Aorta (tissue), 5 donors: ENCODE measurements at regions not wholly inside any gene's neighbourhood (a gene's known extent, or its start where the extent isn't known, plus 50 kb on each side); places are given as distances from the start of the nearest gene placed in this dataset.

ENCODE experiments used
- ATAC-seq: fragments of 200-7000 bp; cut with Tn5 transposase; one replicate; pipeline ENCODE4 v1.9.1; 2022; ENCODE audit warnings: moderate library complexity; ENCODE audit not compliant: low FRiP score
- DNase-seq, 2 donors: peaks; one replicate each; pipeline ENCODE4 v3.0.0-alpha.2; 2020
- H3K27ac ChIP-seq, 2 donors: one replicate each; pipeline ENCODE4 v1.5.1; 2013; ENCODE audit warnings: low read length in 2 of 2, mild to moderate bottlenecking in 2 of 2, moderate library complexity in 2 of 2, control low read depth in 1 of 2, inconsistent platforms in 1 of 2, low read depth in 1 of 2
- H3K27me3 ChIP-seq, 2 donors: one replicate each; pipeline ENCODE4 v1.6.1; 2013; ENCODE audit warnings: control low read depth in 1 of 2, low read length in 1 of 2, mild to moderate bottlenecking in 1 of 2, moderate library complexity in 1 of 2; ENCODE audit not compliant: insufficient read depth in 2 of 2, control insufficient read depth in 1 of 2
- H3K36me3 ChIP-seq, 2 donors: one replicate each; pipeline ENCODE4 v1.6.1; 2013; ENCODE audit warnings: control low read depth in 1 of 2, low read length in 1 of 2, mild to moderate bottlenecking in 1 of 2; ENCODE audit not compliant: insufficient read depth in 2 of 2, control insufficient read depth in 1 of 2
- H3K4me1 ChIP-seq, 2 donors: one replicate each; pipeline ENCODE4 v1.6.1; 2013; ENCODE audit warnings: low read length in 2 of 2, control low read depth in 1 of 2, mild to moderate bottlenecking in 1 of 2, moderate library complexity in 1 of 2; ENCODE audit not compliant: insufficient read depth in 2 of 2, control insufficient read depth in 1 of 2
- H3K4me3 ChIP-seq, 2 donors: one replicate each; pipeline ENCODE4 v1.5.1; 2013; ENCODE audit warnings: low read length in 2 of 2, control low read depth in 1 of 2, mild to moderate bottlenecking in 1 of 2
- H3K9me3 ChIP-seq: one replicate; pipeline ENCODE4 v1.6.1; 2013; ENCODE audit warnings: mild to moderate bottlenecking, low read length; ENCODE audit not compliant: control insufficient read depth
- WGBS, 2 donors: extraction: QIAGEN DNeasy Blood & Tissue Kit; methylation state at CpG; one replicate each; pipeline ENCODE4 v1.1.7; 2013; 5-methylcytosine and 5-hydroxymethylcytosine counted together
- intact Hi-C, 2 donors: fragments of 100-400 bp; cut with DNase I; formaldehyde crosslinking; loops; one replicate each; pipeline versions ENCODE4 v1.14.2 to v1.15.0; 2022
- donor health status: healthy with polysubstance abuse.
- donor health status: Bipolar disorder and iron deficiency.
- donor health status: DM: no; HTN: no; CAD: no.
- donor health status: DM: no; HTN: no; CAD: no.
- donor health status: DM: yes; HTN: yes; CAD: no.

GRCh38 chr7:130880668-130881067 is 146.7 kb upstream of the KLF14 start:
- ATAC-seq (no peak), DNase-seq (no peak)
- WGBS, 2 donors: 80 to 82% methylated on average over 5 of the region's 5 CpGs
- Histone ChIP-seq H3K36me3 (peaks cover 2 to 4% of the 10 kb centered on the region in 2 donors), H3K9me3 (no peaks in the 10 kb centered on the region), H3K27me3 (no peaks in the 10 kb centered on the region), H3K27ac (no peak overlapping the region), H3K4me1 (peaks cover 0 to 2% of the 10 kb centered on the region in 2 donors), H3K4me3 (no peak overlapping the region)
- intact Hi-C loops: no loop called here

DNA sequence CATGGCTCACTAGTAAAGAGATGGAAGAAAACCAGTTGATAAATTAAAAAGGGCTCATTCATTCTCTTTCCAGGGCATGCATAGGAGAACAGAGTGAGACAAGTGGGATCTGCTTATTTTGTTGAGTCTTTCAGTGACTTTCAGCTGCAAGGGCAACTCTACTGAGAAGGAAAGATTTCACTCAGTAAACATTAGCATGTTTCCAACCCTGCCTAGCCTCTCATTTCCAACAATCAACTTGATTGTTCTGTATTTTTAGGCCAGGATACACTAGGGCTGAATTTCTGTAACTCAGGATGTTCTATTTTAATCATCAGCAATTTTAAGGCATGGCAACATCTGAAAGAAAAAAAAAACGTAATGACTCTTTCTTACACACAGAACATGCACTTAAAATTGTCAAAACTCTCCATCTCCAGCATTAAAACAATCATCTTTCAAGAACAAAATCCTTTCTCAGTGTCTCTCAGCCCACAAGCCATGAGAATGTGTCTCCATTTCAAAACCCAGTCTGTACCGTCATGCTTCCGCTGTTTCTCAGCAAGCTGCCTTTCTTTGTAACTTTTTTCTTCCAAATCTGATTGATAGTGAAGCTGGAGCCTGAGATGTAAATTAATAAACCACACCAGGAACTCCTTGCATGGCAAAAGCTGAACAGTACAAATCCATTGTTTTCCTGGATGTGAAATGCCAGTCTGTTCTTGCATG is 147.2 kb upstream of the KLF14 start:
- WGBS, 2 donors: 57 to 58% methylated on average over 3 of the region's 3 CpGs
- DNase-seq (no peak), ATAC-seq (no peak)
- Histone ChIP-seq H3K27me3 (no peaks in the 10 kb centered on the region), H3K4me1 (peaks cover 0 to 2% of the 10 kb centered on the region in 2 donors), H3K4me3 (no peak overlapping the region), H3K36me3 (peaks cover 2 to 4% of the 10 kb centered on the region in 2 donors), H3K27ac (no peak overlapping the region), H3K9me3 (no peaks in the 10 kb centered on the region)
- intact Hi-C loops: no loop called here

- Histone ChIP-seq H3K4me1 (peaks cover 0 to 2% of the 10 kb centered on the region in 2 donors), H3K4me3 (no peak overlapping the region), H3K27me3 (no peaks in the 10 kb centered on the region), H3K9me3 (no peaks in the 10 kb centered on the region), H3K27ac (no peak overlapping the region), H3K36me3 (peaks cover 2 to 4% of the 10 kb centered on the region in 2 donors)
- no peak for ATAC-seq
- intact Hi-C loops: no loop called here
- WGBS, 2 donors: 90 to 92% methylated on average over 5 of the region's 5 CpGs
- DNase-seq: no peak
Measured at GRCh38 chr7:130881799-130882141, 147.8 kb upstream of the KLF14 start.

GRCh38 chr7:130882396-130882795 is 148.4 kb upstream of the KLF14 start:
- peaks cover 0 to 2% of the 10 kb centered on the region in 2 donors for H3K4me1 ChIP-seq
- no peaks in the 10 kb centered on the region for H3K9me3 ChIP-seq
- intact Hi-C loops: no loop called here
- no peak overlapping the region for H3K4me3 ChIP-seq
- no peak for ATAC-seq
- WGBS, 2 donors: 62 to 66% methylated on average over 2 of the region's 2 CpGs
- no peak overlapping the region for H3K27ac ChIP-seq
- no peaks in the 10 kb centered on the region for H3K27me3 ChIP-seq
- no peak for DNase-seq
- H3K36me3 ChIP-seq: peaks cover 2 to 4% of the 10 kb centered on the region in 2 donors

DNA sequence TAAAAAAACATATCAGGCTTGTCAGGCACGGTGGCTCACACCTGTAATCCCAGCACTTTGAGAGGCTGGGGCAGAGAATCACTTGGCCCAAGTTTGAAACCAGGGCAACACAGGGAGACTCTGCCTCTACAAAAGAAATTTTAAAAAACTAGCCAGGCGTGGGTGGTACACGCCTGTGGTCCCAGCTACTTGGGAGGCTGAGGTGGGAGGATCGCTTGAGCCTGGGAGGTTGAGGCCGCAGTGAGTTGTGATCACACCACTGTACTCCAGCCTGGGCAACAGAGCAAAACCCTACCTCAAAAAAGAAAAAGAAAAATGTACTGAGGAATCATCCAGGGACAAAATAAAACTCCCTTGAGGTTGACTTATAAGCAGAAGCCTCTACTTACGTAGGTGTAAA is 149.9 kb upstream of the KLF14 start:
- DNase-seq: no peak
- no peak overlapping the region for H3K4me3 ChIP-seq
- WGBS, 2 donors: 92 to 94% methylated on average over 6 of the region's 6 CpGs
- intact Hi-C loops: no loop called here
- ATAC-seq: no peak
- no peak overlapping the region for H3K27ac ChIP-seq
- peaks cover 0 to 7% of the 10 kb centered on the region in 2 donors for H3K4me1 ChIP-seq
- no peaks in the 10 kb centered on the region for H3K27me3 ChIP-seq
- H3K36me3 ChIP-seq: peaks cover 2 to 4% of the 10 kb centered on the region in 2 donors
- H3K9me3 ChIP-seq: no peaks in the 10 kb centered on the region

GRCh38 chr7:130884437-130885417 is 150.7 kb upstream of the KLF14 start:
- Histone ChIP-seq H3K36me3 (peaks cover 2 to 4% of the 10 kb centered on the region in 2 donors), H3K9me3 (no peaks in the 10 kb centered on the region), H3K27me3 (no peaks in the 10 kb centered on the region), H3K4me1 (peaks cover 0 to 7% of the 10 kb centered on the region in 2 donors), H3K27ac (no peak overlapping the region), H3K4me3 (no peak overlapping the region)
- ATAC-seq (peak; percentile 26), DNase-seq (no peak)
- 80 to 81% methylated on average over 21 of the region's 21 CpGs for WGBS, 2 donors
- intact Hi-C loops: no loop called here

DNA sequence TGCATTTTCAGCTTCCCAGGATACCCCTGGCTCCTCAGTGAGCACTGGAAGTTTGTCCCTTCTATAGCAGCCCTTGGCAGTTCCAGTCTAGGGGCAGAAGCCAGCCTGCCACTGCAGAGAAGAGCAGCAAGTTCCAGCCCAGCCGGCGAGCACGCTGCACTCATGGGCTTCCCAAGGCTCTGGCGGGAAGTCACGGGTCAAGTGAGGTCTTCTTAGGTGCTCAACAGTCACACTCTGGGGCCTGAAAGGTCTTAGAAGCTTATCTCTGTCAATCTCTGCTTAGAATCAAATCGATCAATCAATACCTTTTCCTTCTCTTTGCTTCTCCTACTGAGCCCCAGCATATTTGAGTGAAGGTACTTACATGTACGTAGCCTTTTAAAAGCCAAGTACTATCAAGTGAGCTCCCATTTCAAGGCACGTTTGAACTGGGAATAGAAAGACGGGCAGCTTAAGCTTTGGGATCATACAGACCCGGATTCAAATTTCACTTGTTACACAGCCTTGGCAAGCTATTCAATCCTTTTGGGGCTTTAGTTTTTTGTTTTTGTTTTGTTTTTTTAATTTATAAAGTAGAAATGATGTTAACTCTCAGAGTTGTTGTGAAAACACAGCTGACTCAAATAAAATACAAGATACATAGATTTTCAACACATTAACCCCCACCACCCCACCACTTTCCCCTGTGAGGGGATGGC is 152.6 kb upstream of the KLF14 start:
- DNase-seq: no peak
- intact Hi-C loops: no loop called here
- ATAC-seq: no peak
- peaks cover 0 to 4% of the 10 kb centered on the region in 2 donors for H3K36me3 ChIP-seq
- peak overlapping the region in 1 of 2 donors; percentile 48 for H3K27ac ChIP-seq
- H3K4me1 ChIP-seq: peaks cover 0 to 7% of the 10 kb centered on the region in 2 donors
- WGBS, 2 donors: 72 to 73% methylated on average over 10 of the region's 10 CpGs
- no peak overlapping the region for H3K4me3 ChIP-seq
- H3K27me3 ChIP-seq: no peaks in the 10 kb centered on the region
- H3K9me3 ChIP-seq: no peaks in the 10 kb centered on the region

DNA sequence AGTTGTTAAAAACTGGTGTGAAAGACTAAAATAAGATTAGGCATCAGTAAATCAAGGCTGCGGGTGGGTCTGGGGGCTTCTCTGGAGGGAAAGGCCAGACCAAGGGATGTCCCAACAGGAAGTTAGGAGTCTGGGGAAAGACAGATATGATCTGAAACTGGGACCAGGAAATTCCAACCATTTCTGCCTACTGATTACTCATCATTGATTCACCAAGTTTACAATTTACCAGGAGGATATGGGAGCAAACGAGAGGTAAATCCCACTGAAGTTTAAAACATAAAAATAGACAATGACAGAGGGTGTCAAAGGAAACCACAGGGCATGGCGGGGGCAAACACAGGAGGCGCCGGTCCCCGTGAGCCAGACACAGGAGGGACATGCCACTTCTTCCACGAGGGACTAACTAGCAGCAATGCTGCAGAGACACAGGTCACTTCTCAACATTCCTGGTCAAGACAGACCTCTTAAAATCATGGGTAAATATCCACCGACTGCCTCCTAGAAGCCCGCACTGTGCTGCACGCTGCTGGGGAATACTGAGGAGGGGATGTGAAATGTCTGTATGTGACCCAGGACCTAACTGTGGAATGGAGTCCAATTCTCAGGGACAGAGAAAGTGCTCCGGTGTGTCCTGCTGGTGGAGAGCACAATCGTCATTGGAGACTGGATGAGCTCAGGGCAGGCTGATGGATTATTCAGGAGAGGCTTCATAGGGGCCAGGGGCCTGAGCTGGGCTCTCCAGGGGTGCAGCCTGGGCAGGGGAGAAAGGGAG is 153.4 kb upstream of the KLF14 start:
- no peak for ATAC-seq
- intact Hi-C loops: no loop called here
- peaks cover 0 to 4% of the 10 kb centered on the region in 2 donors for H3K36me3 ChIP-seq

More for the DNA sequence above, 153.4 kb upstream of the KLF14 start:
- Histone ChIP-seq H3K27ac (no peak overlapping the region), H3K4me1 (peaks cover 0 to 7% of the 10 kb centered on the region in 2 donors), H3K27me3 (no peaks in the 10 kb centered on the region), H3K4me3 (no peak overlapping the region), H3K9me3 (no peaks in the 10 kb centered on the region)
- WGBS, 2 donors: 74 to 75% methylated on average over 12 of the region's 12 CpGs
- DNase-seq: no peak
